ENCODE measurements at regions not wholly inside any gene's neighbourhood (a gene's known extent, or its start where the extent isn't known, plus 50 kb on each side); places are given as distances from the start of the nearest gene placed in this dataset.

- TF ChIP-seq EZH2 (IDR thresholded peaks at IDR 0.05; ENCODE audit: low read length, missing control alignments): no peak
- TF ChIP-seq, protein P1, sequence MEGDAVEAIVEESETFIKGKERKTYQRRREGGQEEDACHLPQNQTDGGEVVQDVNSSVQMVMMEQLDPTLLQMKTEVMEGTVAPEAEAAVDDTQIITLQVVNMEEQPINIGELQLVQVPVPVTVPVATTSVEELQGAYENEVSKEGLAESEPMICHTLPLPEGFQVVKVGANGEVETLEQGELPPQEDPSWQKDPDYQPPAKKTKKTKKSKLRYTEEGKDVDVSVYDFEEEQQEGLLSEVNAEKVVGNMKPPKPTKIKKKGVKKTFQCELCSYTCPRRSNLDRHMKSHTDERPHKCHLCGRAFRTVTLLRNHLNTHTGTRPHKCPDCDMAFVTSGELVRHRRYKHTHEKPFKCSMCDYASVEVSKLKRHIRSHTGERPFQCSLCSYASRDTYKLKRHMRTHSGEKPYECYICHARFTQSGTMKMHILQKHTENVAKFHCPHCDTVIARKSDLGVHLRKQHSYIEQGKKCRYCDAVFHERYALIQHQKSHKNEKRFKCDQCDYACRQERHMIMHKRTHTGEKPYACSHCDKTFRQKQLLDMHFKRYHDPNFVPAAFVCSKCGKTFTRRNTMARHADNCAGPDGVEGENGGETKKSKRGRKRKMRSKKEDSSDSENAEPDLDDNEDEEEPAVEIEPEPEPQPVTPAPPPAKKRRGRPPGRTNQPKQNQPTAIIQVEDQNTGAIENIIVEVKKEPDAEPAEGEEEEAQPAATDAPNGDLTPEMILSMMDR (conservative IDR thresholded peaks at IDR 0.05 in 1 of 2, IDR thresholded peaks at IDR 0.05 in 1 of 2; ENCODE audit: low read depth in 1 of 2, low read length in 2 of 2): no peak
- no peak overlapping the region for H3K4me2 ChIP-seq (ENCODE audit: extremely low read depth, insufficient read depth, low read length)
Observed at GRCh38 chr11:70921804-70922203, 330.6 kb downstream of the SHANK2 start.

DNA sequence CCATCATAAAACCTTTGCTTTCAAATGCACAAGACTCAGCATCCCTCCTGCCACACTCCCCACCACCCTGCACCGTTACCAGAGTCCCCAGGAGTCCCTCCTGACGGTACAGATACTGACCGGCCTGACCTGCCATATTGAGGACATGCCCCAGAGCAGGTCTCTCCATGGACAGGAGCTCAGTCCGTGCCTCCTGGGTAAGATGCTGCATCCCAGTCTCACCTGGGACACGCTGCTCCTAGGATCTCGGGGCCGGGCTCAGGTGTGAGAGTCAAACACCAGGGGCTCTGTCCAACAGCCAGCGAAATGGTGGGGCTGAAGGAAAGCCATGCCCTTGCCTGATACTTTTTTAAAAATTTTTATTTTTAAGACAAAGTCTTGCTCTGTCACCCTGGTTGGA lies 328.3 kb downstream of the SHANK2 start:
- no peaks in the 10 kb centered on the region for H4K20me1 ChIP-seq (ENCODE audit: control insufficient read depth, extremely low read depth, insufficient read depth, low read length)
- H3K4me2 ChIP-seq (ENCODE audit: extremely low read depth, insufficient read depth, low read length): no peak overlapping the region
- no peak overlapping the region for H3K9ac ChIP-seq (ENCODE audit: insufficient read depth, low read length)
- H3K79me2 ChIP-seq (ENCODE audit: control insufficient read depth, insufficient read depth, low read length): no peaks in the 10 kb centered on the region
- H3K27me3 ChIP-seq (ENCODE audit: control insufficient read depth, insufficient read depth, low read length): no peaks in the 10 kb centered on the region
- no peaks in the 10 kb centered on the region for H3K4me1 ChIP-seq (ENCODE audit: control insufficient read depth, extremely low read depth, insufficient read depth, low read length)
- no peaks in the 10 kb centered on the region for H3K9me3 ChIP-seq (ENCODE audit: control insufficient read depth, insufficient read depth, low read depth, low read length)
- H3K36me3 ChIP-seq (ENCODE audit: control insufficient read depth, insufficient read depth, low read length): no peaks in the 10 kb centered on the region
- H3K4me3 ChIP-seq (replicated peaks in 1 of 4; ENCODE audit: control extremely low read depth in 1 of 4, insufficient read depth in 1 of 4, low read depth in 3 of 4, low read length in 4 of 4): no peak overlapping the region
- DNase-seq (ENCODE audit: low read depth in 2 of 2): no peak
- TF ChIP-seq, protein P1 (conservative IDR thresholded peaks at IDR 0.05 in 1 of 2, IDR thresholded peaks at IDR 0.05 in 1 of 2; ENCODE audit: low read depth in 1 of 2, low read length in 2 of 2): no peak
- no peak overlapping the region for H3K27ac ChIP-seq (ENCODE audit: insufficient read depth, low read length)
- H2AFZ ChIP-seq (ENCODE audit: low read length): no peak overlapping the region

More at GRCh38 chr11:70921804-70922203, 330.6 kb downstream of the SHANK2 start:
- Histone ChIP-seq H2AFZ (ENCODE audit: low read length) (no peak overlapping the region), H3K9ac (ENCODE audit: insufficient read depth, low read length) (no peak overlapping the region), H3K27ac (ENCODE audit: insufficient read depth, low read length) (no peak overlapping the region), H4K20me1 (ENCODE audit: control insufficient read depth, extremely low read depth, insufficient read depth, low read length) (no peaks in the 10 kb centered on the region), H3K4me1 (ENCODE audit: control insufficient read depth, extremely low read depth, insufficient read depth, low read length) (no peaks in the 10 kb centered on the region), H3K36me3 (ENCODE audit: control insufficient read depth, insufficient read depth, low read length) (no peaks in the 10 kb centered on the region), H3K27me3 (ENCODE audit: control insufficient read depth, insufficient read depth, low read length) (no peaks in the 10 kb centered on the region), H3K9me3 (ENCODE audit: control insufficient read depth, insufficient read depth, low read depth, low read length) (no peaks in the 10 kb centered on the region), H3K79me2 (ENCODE audit: control insufficient read depth, insufficient read depth, low read length) (no peaks in the 10 kb centered on the region), H3K4me3 (replicated peaks in 1 of 4; ENCODE audit: control extremely low read depth in 1 of 4, insufficient read depth in 1 of 4, low read depth in 3 of 4, low read length in 4 of 4) (no peak overlapping the region)
- no peak for DNase-seq (ENCODE audit: low read depth in 2 of 2)

DNA sequence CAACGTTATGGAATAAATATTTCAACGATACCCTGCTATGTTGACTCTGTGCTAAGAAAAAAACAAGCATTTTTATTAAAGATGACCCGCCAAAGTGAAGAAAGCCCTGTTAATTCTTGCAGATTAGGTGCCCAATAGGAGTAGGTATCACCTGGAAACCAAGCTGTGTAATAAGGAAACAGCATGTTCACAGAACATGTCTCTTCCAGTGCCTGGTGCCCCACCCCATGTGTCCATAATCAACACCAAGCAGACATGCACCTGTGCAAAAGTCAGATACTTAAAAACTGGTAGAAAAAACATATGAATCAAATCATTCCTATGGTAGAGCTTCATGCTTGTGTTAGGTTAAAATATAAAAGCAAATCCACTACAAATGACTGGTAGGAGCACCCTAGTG lies 327.1 kb downstream of the SHANK2 start:
- TF ChIP-seq, protein P1 (conservative IDR thresholded peaks at IDR 0.05 in 1 of 2, IDR thresholded peaks at IDR 0.05 in 1 of 2; ENCODE audit: low read depth in 1 of 2, low read length in 2 of 2): no peak
- no peak for TF ChIP-seq EZH2 (IDR thresholded peaks at IDR 0.05; ENCODE audit: low read length, missing control alignments)
- no peak for DNase-seq (ENCODE audit: low read depth in 2 of 2)
- no peak overlapping the region for H3K4me3 ChIP-seq (replicated peaks in 1 of 4; ENCODE audit: control extremely low read depth in 1 of 4, insufficient read depth in 1 of 4, low read depth in 3 of 4, low read length in 4 of 4)
- H4K20me1 ChIP-seq (ENCODE audit: control insufficient read depth, extremely low read depth, insufficient read depth, low read length): no peaks in the 10 kb centered on the region
- no peaks in the 10 kb centered on the region for H3K27me3 ChIP-seq (ENCODE audit: control insufficient read depth, insufficient read depth, low read length)
- H3K9me3 ChIP-seq (ENCODE audit: control insufficient read depth, insufficient read depth, low read depth, low read length): no peaks in the 10 kb centered on the region
- H3K79me2 ChIP-seq (ENCODE audit: control insufficient read depth, insufficient read depth, low read length): no peaks in the 10 kb centered on the region
- H3K36me3 ChIP-seq (ENCODE audit: control insufficient read depth, insufficient read depth, low read length): no peaks in the 10 kb centered on the region
- H3K4me1 ChIP-seq (ENCODE audit: control insufficient read depth, extremely low read depth, insufficient read depth, low read length): no peaks in the 10 kb centered on the region
- no peak overlapping the region for H3K27ac ChIP-seq (ENCODE audit: insufficient read depth, low read length)
- no peak overlapping the region for H3K9ac ChIP-seq (ENCODE audit: insufficient read depth, low read length)
- H3K4me2 ChIP-seq (ENCODE audit: extremely low read depth, insufficient read depth, low read length): no peak overlapping the region
- H2AFZ ChIP-seq (ENCODE audit: low read length): no peak overlapping the region
